Dedifferentiated amniotic fluid mesenchymal stem cell (primary cell): ENCODE measurements at regions not wholly inside any gene's neighbourhood (a gene's known extent, or its start where the extent isn't known, plus 50 kb on each side); places are given as distances from the start of the nearest gene placed in this dataset.

Experiments
- DNase-seq: peaks from one replicate; pipeline ENCODE4 v3.0.0-alpha.2; 2016; ENCODE audit errors: extremely low spot score

GRCh38 chr6:144335311-144335861 lies 50.3 kb downstream of the UTRN start:
- no peak for DNase-seq

DNA sequence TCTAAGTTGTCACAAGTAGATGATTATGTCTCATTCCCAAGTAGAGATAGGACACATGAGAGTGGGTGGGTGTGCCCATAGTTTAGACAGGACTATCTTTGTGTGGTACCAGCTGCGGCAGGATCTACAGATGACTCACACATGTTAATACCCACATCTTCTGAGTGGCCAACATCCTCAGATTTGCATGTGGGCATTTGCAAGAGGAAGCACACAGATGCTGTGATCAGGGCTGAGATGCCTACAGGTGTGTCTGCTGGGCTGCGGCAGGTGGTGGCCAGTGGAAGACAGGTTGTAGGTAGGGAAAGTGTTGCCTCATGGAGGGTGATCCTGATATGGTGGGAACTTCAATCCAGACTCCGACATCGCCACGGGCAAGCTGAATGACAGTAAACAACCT lies 50.8 kb downstream of the UTRN start:
- DNase-seq, result no peak

- no peak for DNase-seq
These were observed 51.8 kb downstream of the UTRN start for GRCh38 chr6:144336900-144337299.

DNA sequence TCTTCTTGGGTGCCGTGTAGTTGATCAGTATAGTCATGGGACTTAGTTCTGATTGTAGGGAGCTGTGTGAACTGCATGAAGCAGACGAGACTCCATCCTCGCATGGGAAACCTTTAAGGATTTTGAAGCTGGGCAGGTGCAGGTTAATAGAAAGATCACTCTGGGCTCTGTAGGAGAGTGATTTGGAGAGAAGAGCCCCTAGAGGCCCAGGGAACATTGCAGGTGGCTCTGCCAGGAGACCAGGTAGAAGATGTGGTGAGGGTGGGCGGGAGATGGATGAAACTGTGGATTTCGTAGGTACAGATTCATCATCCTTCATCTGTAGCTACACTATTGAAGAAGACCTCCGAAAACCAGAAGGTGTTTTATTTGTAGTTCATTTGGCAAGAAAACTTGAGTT lies 53.3 kb downstream of the UTRN start:
- DNase-seq, result no peak

GRCh38 chr6:144338951-144339700 lies 54.0 kb downstream of the UTRN start:
- no peak for DNase-seq

DNA sequence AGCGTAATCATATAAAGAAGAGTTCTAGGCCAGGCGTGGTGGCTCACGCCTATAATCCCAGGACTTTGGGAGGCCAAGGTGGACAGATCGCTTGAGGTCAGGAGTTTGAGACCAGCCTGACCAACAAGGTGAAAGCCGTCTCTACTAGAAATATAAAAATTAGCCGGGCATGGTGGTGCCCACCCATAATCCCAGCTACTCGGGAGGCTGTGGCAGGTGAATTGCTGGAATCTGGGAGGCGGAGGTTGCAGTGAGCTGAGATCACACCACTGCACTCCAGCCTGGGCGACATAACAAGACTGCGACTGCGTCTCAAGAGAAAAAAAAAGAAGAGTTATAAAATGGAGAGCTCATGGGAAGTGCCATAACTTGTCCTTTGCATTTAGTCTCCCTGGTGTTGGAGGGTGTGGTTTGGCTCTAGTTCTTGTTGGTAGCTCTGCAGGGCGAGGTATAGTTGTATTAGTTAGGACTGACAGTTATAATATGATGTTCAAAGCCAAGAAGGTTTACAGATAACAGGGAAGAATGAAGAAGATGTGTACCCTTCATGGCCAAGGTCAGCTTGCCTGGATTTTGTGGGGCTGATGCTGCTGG lies 54.8 kb downstream of the UTRN start:
- DNase-seq, result no peak

GRCh38 chr6:144340541-144341371 lies 55.6 kb downstream of the UTRN start:
- no peak for DNase-seq

DNA sequence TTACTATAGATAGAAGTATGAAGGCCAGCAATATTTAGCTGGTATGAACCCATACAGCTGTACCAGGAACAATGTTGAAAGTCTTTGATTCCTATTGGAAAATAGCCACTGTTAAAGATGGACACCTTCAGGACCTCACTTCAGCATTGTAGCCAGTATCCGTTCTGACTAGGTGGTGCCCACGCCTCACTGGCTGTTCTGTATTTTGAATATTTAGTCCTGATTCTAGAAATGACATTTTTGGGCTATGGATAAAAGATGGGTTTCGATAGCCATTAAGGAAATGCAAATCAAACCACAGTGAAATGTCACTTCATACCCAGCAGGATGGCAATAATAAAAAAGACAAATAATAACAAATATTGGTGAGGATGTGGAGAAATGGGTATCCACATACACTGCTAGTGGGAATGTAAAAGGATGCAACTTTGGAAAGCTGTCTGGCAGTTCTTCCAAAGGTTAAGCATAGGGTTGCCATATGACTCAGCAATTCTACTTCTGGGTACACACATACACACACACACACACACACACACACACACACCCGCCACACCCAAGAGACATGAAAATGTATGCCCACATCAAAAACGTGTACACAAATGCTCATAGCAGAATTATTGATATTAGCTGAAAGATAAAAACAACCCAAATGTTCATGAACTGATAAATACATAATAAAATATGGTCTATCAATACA lies 56.8 kb downstream of the UTRN start:
- no peak for DNase-seq

- no peak for DNase-seq
These were observed 58.7 kb downstream of the UTRN start for GRCh38 chr6:144343701-144344428.

DNA sequence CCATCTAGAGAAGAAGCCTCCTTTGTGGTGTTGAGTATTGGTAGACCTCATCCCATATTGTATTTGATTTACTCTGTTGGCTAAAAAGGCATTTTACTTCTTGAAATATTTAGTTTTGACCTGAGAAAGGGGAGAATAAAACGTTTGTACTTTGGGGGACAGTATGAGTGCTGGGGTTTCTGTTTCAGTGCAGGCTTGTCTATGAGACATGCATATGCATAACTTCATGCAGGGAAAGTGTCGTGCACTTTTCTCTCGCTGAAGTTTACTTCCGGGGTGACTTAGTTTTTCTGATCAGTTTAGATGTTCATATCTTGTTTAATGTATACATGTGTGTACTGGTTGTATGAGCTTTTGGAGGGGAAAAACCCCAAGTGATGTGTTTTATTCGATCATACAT lies 59.5 kb downstream of the UTRN start:
- DNase-seq, result no peak

DNA sequence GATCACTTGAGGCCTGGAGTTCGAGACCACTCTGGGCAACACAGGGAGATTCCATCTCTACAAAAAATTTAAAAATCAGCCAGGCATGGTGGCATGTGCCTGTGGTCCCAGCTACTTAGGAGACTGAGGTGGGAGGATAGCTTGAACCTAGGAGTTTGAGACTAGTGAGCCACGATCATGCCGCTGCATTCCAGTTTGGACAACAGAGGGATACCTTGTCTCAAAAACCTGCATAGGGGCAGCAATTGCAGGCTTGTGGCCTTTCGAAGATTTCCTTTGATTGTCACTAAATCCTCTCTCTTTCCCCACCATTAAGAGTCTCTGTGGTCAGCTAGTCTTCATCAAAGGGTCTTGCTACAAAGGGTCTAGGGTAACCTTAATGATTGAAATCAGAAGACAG lies 60.3 kb downstream of the UTRN start:
- no peak for DNase-seq

DNA sequence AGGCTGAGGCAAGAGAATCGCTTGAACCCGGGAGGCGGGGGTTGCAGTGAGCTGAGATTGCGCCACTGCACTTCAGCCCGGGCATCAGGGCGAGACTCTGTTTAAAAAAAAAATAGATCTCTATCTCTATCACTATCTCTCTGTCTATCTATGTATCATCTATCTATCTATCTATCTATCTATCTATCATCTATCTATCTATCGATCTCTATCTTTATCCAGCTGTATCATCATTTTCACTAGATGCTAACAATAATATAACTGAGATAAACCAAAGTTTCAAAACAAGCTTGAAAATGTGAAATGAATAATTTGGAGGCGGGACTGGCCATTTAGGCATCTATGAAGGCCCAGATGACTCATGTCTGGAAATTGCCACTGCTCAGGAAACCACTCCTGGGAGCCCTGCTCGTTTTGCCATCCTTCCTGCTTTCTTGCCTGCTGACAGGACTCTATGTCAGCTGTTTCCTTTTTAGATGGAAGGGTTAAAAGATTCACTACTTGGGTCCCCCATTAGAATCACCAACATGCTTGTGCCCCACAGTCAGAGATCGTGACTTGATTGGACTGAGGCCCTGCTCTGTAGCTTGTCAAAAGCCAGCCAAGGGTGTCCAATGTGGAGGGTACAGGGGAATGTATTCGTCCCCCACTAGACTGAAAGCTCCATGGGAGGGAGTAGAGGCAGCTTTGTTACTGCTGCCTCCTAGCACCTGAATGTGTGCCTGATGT lies 61.7 kb downstream of the UTRN start:
- DNase-seq, result peak; percentile 46

GRCh38 chr6:144347448-144347759 lies 62.3 kb downstream of the UTRN start:
- DNase-seq, result no peak

- DNase-seq, result no peak
These were observed 62.8 kb downstream of the UTRN start for GRCh38 chr6:144347933-144348332.

DNA sequence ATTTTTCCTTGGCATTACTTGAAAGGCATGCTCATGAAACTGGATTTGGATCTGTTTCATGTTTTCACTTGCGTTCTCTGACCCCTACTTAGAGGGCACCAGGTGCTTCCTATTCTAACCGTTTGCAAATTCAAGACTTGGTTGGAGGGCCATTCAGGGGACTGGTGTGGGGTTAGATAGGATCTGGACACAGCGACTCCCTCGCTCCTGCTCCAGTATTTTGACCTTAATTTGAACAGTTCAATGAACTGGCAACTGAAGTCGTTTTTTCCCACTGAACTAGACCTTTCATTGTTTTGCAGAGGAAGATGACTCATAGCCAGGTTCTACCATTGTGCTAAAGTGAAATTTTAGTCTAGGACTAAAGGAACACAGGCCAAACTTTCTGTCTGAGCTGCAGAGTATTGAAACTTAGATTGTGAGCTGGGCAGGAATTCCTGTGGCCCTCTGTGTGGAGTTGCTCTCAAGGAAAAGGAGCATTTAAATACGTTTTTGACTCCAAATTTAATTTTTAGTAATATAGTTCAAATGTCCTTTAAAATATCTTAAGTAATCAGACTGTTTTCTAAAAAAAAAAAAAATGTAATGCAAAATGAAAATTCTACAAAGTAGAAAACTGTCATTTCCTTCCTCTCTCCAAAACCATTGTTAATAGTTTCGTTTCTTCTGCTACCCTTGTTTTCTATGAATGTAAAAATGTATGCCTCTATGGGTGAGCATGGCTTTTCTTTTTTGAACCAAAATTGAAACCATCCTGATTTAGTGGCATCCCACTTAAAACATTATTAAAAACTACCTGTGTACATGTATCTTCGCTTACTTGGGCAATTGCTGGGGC lies 64.8 kb downstream of the UTRN start:
- DNase-seq, result no peak

GRCh38 chr6:144350528-144350880 lies 65.4 kb downstream of the UTRN start:
- DNase-seq, result no peak

- no peak for DNase-seq
These were observed 66.4 kb downstream of the UTRN start for GRCh38 chr6:144351379-144352127.

- DNase-seq, result no peak
These were observed 67.2 kb downstream of the UTRN start for GRCh38 chr6:144352331-144352730.

DNA sequence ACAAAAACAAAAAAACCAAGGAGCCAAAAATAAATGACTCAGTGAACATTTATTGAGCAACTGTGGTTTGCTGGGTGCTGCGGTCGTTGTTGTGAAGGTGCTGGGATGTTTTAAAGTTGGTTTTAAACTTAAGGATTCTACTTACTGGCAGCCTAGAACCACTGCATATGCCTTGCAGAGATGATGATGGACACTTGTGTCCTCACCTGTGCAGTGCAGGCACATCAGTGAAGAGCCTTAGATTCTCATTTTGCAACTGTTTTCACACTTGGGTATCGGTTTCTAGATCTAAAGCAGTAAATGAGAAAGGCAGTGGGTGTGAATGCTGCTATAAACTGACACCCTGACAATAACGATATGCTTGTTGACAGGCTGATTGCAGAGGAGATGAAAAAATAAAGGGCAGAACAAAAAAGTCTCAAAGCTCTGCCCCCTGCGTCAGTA lies 68.8 kb downstream of the UTRN start:
- no peak for DNase-seq
